GM23338 (cell line): ENCODE measurements at regions not wholly inside any gene's neighbourhood (a gene's known extent, or its start where the extent isn't known, plus 50 kb on each side); places are given as distances from the start of the nearest gene placed in this dataset.

Source experiments
- ATAC-seq: fragments of 200-7000 bp; cut with Tn5 transposase; 3 replicates; pipeline ENCODE4 v1.9.1; 2020
- DNase-seq: peaks from one replicate; pipeline ENCODE4 v3.0.0-alpha.2; 2015; ENCODE audit warnings: low spot score
- H2AFZ ChIP-seq: fragments of 200-600 bp; sonication (generic); 2 replicates; pipeline ENCODE4 v1.8.0; 2016; ENCODE audit warnings: antibody characterized with exemption, mild to moderate bottlenecking, moderate library complexity
- H3F3A ChIP-seq: fragments of 200-600 bp; sonication (generic); replicated peaks from 2 replicates; pipeline ENCODE4 v1.8.0; 2017; ENCODE audit warnings: antibody characterized with exemption, mixed run types, low read depth
- H3K27ac ChIP-seq: fragments of 200-600 bp; sonication (generic); 2 replicates; pipeline ENCODE4 v1.6.1; 2016; ENCODE audit warnings: low read depth
- H3K27me3 ChIP-seq: fragments of 200-600 bp; sonication (generic); 2 replicates; pipeline ENCODE4 v1.8.0; 2016; ENCODE audit warnings: mild to moderate bottlenecking, mixed run types, moderate library complexity; ENCODE audit not compliant: insufficient read depth
- H3K36me3 ChIP-seq: fragments of 200-600 bp; sonication (generic); 2 replicates; pipeline ENCODE4 v1.8.0; 2016; ENCODE audit warnings: mild to moderate bottlenecking; ENCODE audit not compliant: insufficient read depth
- H3K4me1 ChIP-seq: fragments of 200-600 bp; sonication (generic); 2 replicates; pipeline ENCODE4 v1.8.0; 2016; ENCODE audit warnings: mild to moderate bottlenecking, moderate library complexity; ENCODE audit not compliant: insufficient read depth
- H3K4me2 ChIP-seq: fragments of 200-600 bp; sonication (generic); 2 replicates; pipeline ENCODE4 v1.7.1; 2017; ENCODE audit warnings: mixed run types
- H3K4me3 ChIP-seq: fragments of 200-600 bp; sonication (generic); 2 replicates; pipeline ENCODE4 v1.6.1; 2016; ENCODE audit warnings: mixed run types
- H3K79me2 ChIP-seq: fragments of 200-600 bp; sonication (generic); replicated peaks from 2 replicates; pipeline ENCODE4 v1.8.0; 2017; ENCODE audit warnings: mild to moderate bottlenecking; ENCODE audit not compliant: insufficient read depth
- H3K9me2 ChIP-seq: fragments of 200-600 bp; sonication (generic); 2 replicates; pipeline ENCODE4 v1.8.0; 2017; ENCODE audit not compliant: insufficient read depth
- H4K20me1 ChIP-seq: fragments of 200-600 bp; sonication (generic); replicated peaks from 2 replicates; pipeline ENCODE4 v1.8.0; 2017; ENCODE audit warnings: mild to moderate bottlenecking; ENCODE audit not compliant: insufficient read depth
- H3K27ac Mint-ChIP-seq: 2 replicates; pipeline ENCODE4 v1.8.0; 2020; ENCODE audit warnings: inconsistent platforms, mild to moderate bottlenecking, moderate library complexity, mixed read lengths
- H3K27me3 Mint-ChIP-seq: 3 replicates; pipeline ENCODE4 v1.8.0; 2022; ENCODE audit warnings: low read depth, mild to moderate bottlenecking, moderate library complexity, mixed read lengths, inconsistent platforms; ENCODE audit not compliant: insufficient read depth, poor library complexity
- H3K36me3 Mint-ChIP-seq: 3 replicates; pipeline ENCODE4 v1.8.0; 2021; ENCODE audit warnings: low read depth, mild to moderate bottlenecking, inconsistent platforms, moderate library complexity, mixed read lengths
- H3K4me1 Mint-ChIP-seq: 3 replicates; pipeline ENCODE4 v1.8.0; 2020; ENCODE audit warnings: mild to moderate bottlenecking, inconsistent platforms, mixed read lengths
- H3K4me3 Mint-ChIP-seq: 3 replicates; pipeline ENCODE4 v1.8.0; 2021; ENCODE audit warnings: moderate library complexity, mild to moderate bottlenecking, inconsistent platforms, mixed read lengths
- H3K9me3 Mint-ChIP-seq: 3 replicates; pipeline ENCODE4 v1.8.0; 2020; ENCODE audit warnings: moderate library complexity, mild to moderate bottlenecking, inconsistent platforms, mixed read lengths
- CREB1 ChIP-seq: fragments of 250-450 bp; sonication (Bioruptor Pico); IDR thresholded peaks from 2 replicates; pipeline ENCODE4 v1.5.0; 2020; ENCODE audit warnings: low read depth, mild to moderate bottlenecking, moderate library complexity
- EZH2 ChIP-seq: fragments of 200-600 bp; sonication (generic); IDR thresholded peaks from one replicate; pipeline ENCODE4 v1.8.0; 2017; ENCODE audit warnings: antibody characterized with exemption, mild to moderate bottlenecking, low read depth; ENCODE audit not compliant: unreplicated experiment
- EZH2phosphoT487 ChIP-seq: fragments of 200-600 bp; sonication (generic); IDR thresholded peaks from one replicate; pipeline ENCODE4 v1.8.1; 2018; ENCODE audit warnings: antibody characterized with exemption; ENCODE audit not compliant: unreplicated experiment
- JUNB ChIP-seq: IDR thresholded peaks from one replicate; pipeline ENCODE4 v1.6.1; 2016; ENCODE audit warnings: antibody characterized with exemption; ENCODE audit not compliant: unreplicated experiment
- NANOG ChIP-seq: IDR thresholded peaks from 2 replicates; pipeline ENCODE4 v1.6.1; 2016; ENCODE audit warnings: antibody characterized with exemption, borderline replicate concordance
- POLR2AphosphoS5 ChIP-seq: IDR thresholded peaks from 2 replicates; pipeline ENCODE4 v1.6.1; 2016; ENCODE audit warnings: antibody characterized with exemption, low read depth
- STAT1 ChIP-seq: IDR thresholded peaks from one replicate; pipeline ENCODE4 v1.6.1; 2016; ENCODE audit warnings: antibody characterized with exemption; ENCODE audit not compliant: unreplicated experiment
- ZNF114 ChIP-seq: fragments of 250-450 bp; sonication (Bioruptor Pico); IDR thresholded peaks from 2 replicates; pipeline ENCODE4 v1.5.0; 2020; ENCODE audit warnings: mild to moderate bottlenecking, moderate library complexity
- ZNF331 ChIP-seq: fragments of 250-450 bp; sonication (Bioruptor Pico); IDR thresholded peaks from 2 replicates; pipeline ENCODE4 v1.5.0; 2020; ENCODE audit warnings: low read depth, mild to moderate bottlenecking, moderate library complexity
- ZNF462 ChIP-seq: fragments of 250-450 bp; sonication (Bioruptor Pico); IDR thresholded peaks from 2 replicates; pipeline ENCODE4 v1.5.0; 2020; ENCODE audit warnings: mild to moderate bottlenecking, moderate library complexity
- TF ChIP-seq, protein P1 (sequence below), 2 experiments: fragments of 200-600 bp in 1 of 2; sonication (generic) in 1 of 2; conservative IDR thresholded peaks; 2 replicates each; pipeline versions ENCODE4 v1.5.1 to v1.6.1; 2016 to 2017; ENCODE audit warnings: antibody characterized with exemption in 2 of 2, low read depth in 2 of 2, mild to moderate bottlenecking in 2 of 2, moderate library complexity in 1 of 2
- TF ChIP-seq, protein P2 (sequence below): IDR thresholded peaks from one replicate; pipeline ENCODE4 v1.6.1; 2018; ENCODE audit warnings: antibody characterized with exemption; ENCODE audit not compliant: unreplicated experiment
- TF ChIP-seq, protein P3 (sequence below): IDR thresholded peaks from 2 replicates; pipeline ENCODE4 v1.6.1; 2016; ENCODE audit warnings: antibody characterized with exemption

- TF ChIP-seq NANOG (no peak), JUNB (no peak), POLR2AphosphoS5 (no peak), ZNF462 (CRISPR knock-in tag) (no peak), EZH2 (no peak), EZH2phosphoT487 (no peak), ZNF331 (CRISPR knock-in tag) (no peak), STAT1 (no peak), ZNF114 (CRISPR knock-in tag) (no peak), CREB1 (no peak)
- TF ChIP-seq, protein P1, sequence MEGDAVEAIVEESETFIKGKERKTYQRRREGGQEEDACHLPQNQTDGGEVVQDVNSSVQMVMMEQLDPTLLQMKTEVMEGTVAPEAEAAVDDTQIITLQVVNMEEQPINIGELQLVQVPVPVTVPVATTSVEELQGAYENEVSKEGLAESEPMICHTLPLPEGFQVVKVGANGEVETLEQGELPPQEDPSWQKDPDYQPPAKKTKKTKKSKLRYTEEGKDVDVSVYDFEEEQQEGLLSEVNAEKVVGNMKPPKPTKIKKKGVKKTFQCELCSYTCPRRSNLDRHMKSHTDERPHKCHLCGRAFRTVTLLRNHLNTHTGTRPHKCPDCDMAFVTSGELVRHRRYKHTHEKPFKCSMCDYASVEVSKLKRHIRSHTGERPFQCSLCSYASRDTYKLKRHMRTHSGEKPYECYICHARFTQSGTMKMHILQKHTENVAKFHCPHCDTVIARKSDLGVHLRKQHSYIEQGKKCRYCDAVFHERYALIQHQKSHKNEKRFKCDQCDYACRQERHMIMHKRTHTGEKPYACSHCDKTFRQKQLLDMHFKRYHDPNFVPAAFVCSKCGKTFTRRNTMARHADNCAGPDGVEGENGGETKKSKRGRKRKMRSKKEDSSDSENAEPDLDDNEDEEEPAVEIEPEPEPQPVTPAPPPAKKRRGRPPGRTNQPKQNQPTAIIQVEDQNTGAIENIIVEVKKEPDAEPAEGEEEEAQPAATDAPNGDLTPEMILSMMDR (conservative IDR thresholded peaks at IDR 0.05; ENCODE audit: low read depth in 2 of 2): no peak
- TF ChIP-seq, protein P2, sequence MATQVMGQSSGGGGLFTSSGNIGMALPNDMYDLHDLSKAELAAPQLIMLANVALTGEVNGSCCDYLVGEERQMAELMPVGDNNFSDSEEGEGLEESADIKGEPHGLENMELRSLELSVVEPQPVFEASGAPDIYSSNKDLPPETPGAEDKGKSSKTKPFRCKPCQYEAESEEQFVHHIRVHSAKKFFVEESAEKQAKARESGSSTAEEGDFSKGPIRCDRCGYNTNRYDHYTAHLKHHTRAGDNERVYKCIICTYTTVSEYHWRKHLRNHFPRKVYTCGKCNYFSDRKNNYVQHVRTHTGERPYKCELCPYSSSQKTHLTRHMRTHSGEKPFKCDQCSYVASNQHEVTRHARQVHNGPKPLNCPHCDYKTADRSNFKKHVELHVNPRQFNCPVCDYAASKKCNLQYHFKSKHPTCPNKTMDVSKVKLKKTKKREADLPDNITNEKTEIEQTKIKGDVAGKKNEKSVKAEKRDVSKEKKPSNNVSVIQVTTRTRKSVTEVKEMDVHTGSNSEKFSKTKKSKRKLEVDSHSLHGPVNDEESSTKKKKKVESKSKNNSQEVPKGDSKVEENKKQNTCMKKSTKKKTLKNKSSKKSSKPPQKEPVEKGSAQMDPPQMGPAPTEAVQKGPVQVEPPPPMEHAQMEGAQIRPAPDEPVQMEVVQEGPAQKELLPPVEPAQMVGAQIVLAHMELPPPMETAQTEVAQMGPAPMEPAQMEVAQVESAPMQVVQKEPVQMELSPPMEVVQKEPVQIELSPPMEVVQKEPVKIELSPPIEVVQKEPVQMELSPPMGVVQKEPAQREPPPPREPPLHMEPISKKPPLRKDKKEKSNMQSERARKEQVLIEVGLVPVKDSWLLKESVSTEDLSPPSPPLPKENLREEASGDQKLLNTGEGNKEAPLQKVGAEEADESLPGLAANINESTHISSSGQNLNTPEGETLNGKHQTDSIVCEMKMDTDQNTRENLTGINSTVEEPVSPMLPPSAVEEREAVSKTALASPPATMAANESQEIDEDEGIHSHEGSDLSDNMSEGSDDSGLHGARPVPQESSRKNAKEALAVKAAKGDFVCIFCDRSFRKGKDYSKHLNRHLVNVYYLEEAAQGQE: no peak
- TF ChIP-seq, protein P3, sequence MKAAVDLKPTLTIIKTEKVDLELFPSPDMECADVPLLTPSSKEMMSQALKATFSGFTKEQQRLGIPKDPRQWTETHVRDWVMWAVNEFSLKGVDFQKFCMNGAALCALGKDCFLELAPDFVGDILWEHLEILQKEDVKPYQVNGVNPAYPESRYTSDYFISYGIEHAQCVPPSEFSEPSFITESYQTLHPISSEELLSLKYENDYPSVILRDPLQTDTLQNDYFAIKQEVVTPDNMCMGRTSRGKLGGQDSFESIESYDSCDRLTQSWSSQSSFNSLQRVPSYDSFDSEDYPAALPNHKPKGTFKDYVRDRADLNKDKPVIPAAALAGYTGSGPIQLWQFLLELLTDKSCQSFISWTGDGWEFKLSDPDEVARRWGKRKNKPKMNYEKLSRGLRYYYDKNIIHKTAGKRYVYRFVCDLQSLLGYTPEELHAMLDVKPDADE: no peak
- Histone ChIP-seq H3K4me2 (no peak overlapping the region), H3K4me3 (no peak overlapping the region), H3F3A (no peaks in the 10 kb centered on the region), H3K4me1 (peaks cover 9% of the 10 kb centered on the region), H3K27me3 (no peaks in the 10 kb centered on the region), H3K36me3 (no peaks in the 10 kb centered on the region), H4K20me1 (no peaks in the 10 kb centered on the region), H3K79me2 (no peaks in the 10 kb centered on the region), H3K9me2 (peaks cover 7% of the 10 kb centered on the region; the same call in 1 of the 2 replicates), H3K27ac (no peak overlapping the region), H2AFZ (no peak overlapping the region)
- H3K36me3 Mint-ChIP-seq: no peaks in the 10 kb centered on the region
- peaks cover 1% of the 10 kb centered on the region for H3K27me3 Mint-ChIP-seq
- H3K9me3 Mint-ChIP-seq: no peaks in the 10 kb centered on the region
- DNase-seq: no peak
- H3K4me1 Mint-ChIP-seq: no peaks in the 10 kb centered on the region
- no peak for ATAC-seq
- no peak overlapping the region for H3K27ac Mint-ChIP-seq
- H3K4me3 Mint-ChIP-seq: no peak overlapping the region
Measured at GRCh38 chr11:111000400-111001080, 245.0 kb upstream of the POU2AF2 start.
